COLO668 (cell line): ENCODE measurements at regions not wholly inside any gene's neighbourhood (a gene's known extent, or its start where the extent isn't known, plus 50 kb on each side); places are given as distances from the start of the nearest gene placed in this dataset.

ENCODE experiments used
- DNase-seq: peaks from one replicate; lab custom pipeline; 2025; ENCODE audit not compliant: unreplicated experiment; lab: John Stamatoyannopoulos, UW

GRCh38 chr3:110773413-110773954 lies 298.1 kb upstream of the NECTIN3 start:
- no peak for DNase-seq

GRCh38 chr3:110774496-110775265 lies 296.9 kb upstream of the NECTIN3 start:
- no peak for DNase-seq

GRCh38 chr3:110779581-110779980 lies 292.0 kb upstream of the NECTIN3 start:
- DNase-seq = no peak

- DNase-seq = no peak
Observed at GRCh38 chr3:110783541-110783940, 288.1 kb upstream of the NECTIN3 start.

- DNase-seq = no peak
Observed at GRCh38 chr3:110788794-110789193, 282.8 kb upstream of the NECTIN3 start.

- no peak for DNase-seq
Observed at GRCh38 chr3:110789315-110789714, 282.3 kb upstream of the NECTIN3 start.

GRCh38 chr3:110790631-110791030 lies 281.0 kb upstream of the NECTIN3 start:
- DNase-seq = no peak

GRCh38 chr3:110791995-110792686 lies 279.5 kb upstream of the NECTIN3 start:
- no peak for DNase-seq

- DNase-seq = no peak
Observed at GRCh38 chr3:110793611-110794010, 278.0 kb upstream of the NECTIN3 start.

GRCh38 chr3:110795163-110795562 lies 276.5 kb upstream of the NECTIN3 start:
- no peak for DNase-seq

- no peak for DNase-seq
Observed at GRCh38 chr3:110799271-110799670, 272.3 kb upstream of the NECTIN3 start.

- DNase-seq = no peak
Observed at GRCh38 chr3:110804856-110805255, 266.8 kb upstream of the NECTIN3 start.

- no peak for DNase-seq
Observed at GRCh38 chr3:110806924-110807323, 264.7 kb upstream of the NECTIN3 start.

- no peak for DNase-seq
Observed at GRCh38 chr3:110808630-110809029, 263.0 kb upstream of the NECTIN3 start.

GRCh38 chr3:110810356-110810755 lies 261.3 kb upstream of the NECTIN3 start:
- DNase-seq = no peak

GRCh38 chr3:110811050-110811449 lies 260.6 kb upstream of the NECTIN3 start:
- DNase-seq = no peak

GRCh38 chr3:110813541-110813940 lies 258.1 kb upstream of the NECTIN3 start:
- DNase-seq = no peak

GRCh38 chr3:110814170-110815007 lies 257.2 kb upstream of the NECTIN3 start:
- no peak for DNase-seq

GRCh38 chr3:110815008-110815583 lies 256.5 kb upstream of the NECTIN3 start:
- DNase-seq = no peak

GRCh38 chr3:110816008-110816407 lies 255.6 kb upstream of the NECTIN3 start:
- DNase-seq = no peak

GRCh38 chr3:110821586-110821985 lies 250.0 kb upstream of the NECTIN3 start:
- no peak for DNase-seq
